Keratinocyte (primary cell): ENCODE measurements at regions not wholly inside any gene's neighbourhood (a gene's known extent, or its start where the extent isn't known, plus 50 kb on each side); places are given as distances from the start of the nearest gene placed in this dataset.

ENCODE experiments used
- DNase-seq: peaks from one replicate; pipeline ENCODE4 v3.0.0-alpha.2; 2011; ENCODE audit warnings: low read depth, missing footprints, low spot score
- FAIRE-seq: peaks from 2 replicates; lab custom pipeline; 2011; peaks lifted over from hg19 to GRCh38; lab: Jason Lieb, UNC
- H2AFZ ChIP-seq: 2 replicates; pipeline ENCODE4 v1.6.0; 2012; ENCODE audit warnings: low read length, control low read depth, inconsistent platforms; ENCODE audit not compliant: control insufficient read depth
- H3K27ac ChIP-seq: 2 replicates; pipeline ENCODE4 v1.5.1; 2011; ENCODE audit warnings: low read length; ENCODE audit not compliant: control insufficient read depth, insufficient read depth
- H3K27me3 ChIP-seq: 3 replicates; pipeline ENCODE4 v1.6.0; 2011; ENCODE audit warnings: low read length; ENCODE audit not compliant: control insufficient read depth, insufficient read depth; ENCODE audit errors: extremely low read depth
- H3K36me3 ChIP-seq, 2 experiments: 2 replicates in 1 of 2; 3 replicates in 1 of 2; pipeline ENCODE4 v1.5.1; 2011; ENCODE audit warnings: low read length in 2 of 2, mild to moderate bottlenecking in 1 of 2; ENCODE audit not compliant: control insufficient read depth in 2 of 2, insufficient read depth in 2 of 2; ENCODE audit errors: extremely low read depth in 1 of 2
- H3K4me1 ChIP-seq: 3 replicates; pipeline ENCODE4 v1.5.1; 2011; ENCODE audit warnings: low read length; ENCODE audit not compliant: control insufficient read depth, insufficient read depth; ENCODE audit errors: extremely low read depth
- H3K4me2 ChIP-seq: 3 replicates; pipeline ENCODE4 v1.6.0; 2011; ENCODE audit warnings: low read depth, low read length; ENCODE audit not compliant: control insufficient read depth, insufficient read depth; ENCODE audit errors: extremely low read depth
- H3K4me3 ChIP-seq, 3 experiments: fragments of 200-600 bp in 1 of 3; sonication (generic) in 1 of 3; 2 replicates in 2 of 3; 3 replicates in 1 of 3; pipeline ENCODE4 v1.5.1; 2011 to 2016; ENCODE audit warnings: low read length in 3 of 3, mild to moderate bottlenecking in 3 of 3, control low read depth in 2 of 3, inconsistent platforms in 1 of 3, low read depth in 1 of 3, mixed read lengths in 1 of 3, mixed run types in 1 of 3, moderate library complexity in 1 of 3; ENCODE audit not compliant: control insufficient read depth in 2 of 3, insufficient read depth in 2 of 3; ENCODE audit errors: extremely low read depth in 1 of 3
- H3K79me2 ChIP-seq: 2 replicates; pipeline ENCODE4 v1.6.0; 2012; ENCODE audit warnings: low read length; ENCODE audit not compliant: control insufficient read depth, insufficient read depth
- H3K9ac ChIP-seq: 3 replicates; pipeline ENCODE4 v1.6.0; 2011; ENCODE audit warnings: low read length; ENCODE audit not compliant: control insufficient read depth, insufficient read depth; ENCODE audit errors: extremely low read depth
- H3K9me1 ChIP-seq: 3 replicates; pipeline ENCODE4 v1.6.0; 2011; ENCODE audit warnings: low read length; ENCODE audit not compliant: control insufficient read depth, insufficient read depth; ENCODE audit errors: extremely low read depth
- H3K9me3 ChIP-seq: 2 replicates; pipeline ENCODE4 v1.5.1; 2012; ENCODE audit warnings: low read depth, low read length; ENCODE audit not compliant: control insufficient read depth
- H4K20me1 ChIP-seq: 3 replicates; pipeline ENCODE4 v1.6.0; 2011; ENCODE audit warnings: low read length; ENCODE audit not compliant: control insufficient read depth, insufficient read depth; ENCODE audit errors: extremely low read depth
- CTCF ChIP-seq, 3 experiments: IDR thresholded peaks in 1 of 3; conservative IDR thresholded peaks in 1 of 3; optimal IDR thresholded peaks in 1 of 3; 2 replicates in 2 of 3; 3 replicates in 1 of 3; pipeline versions ENCODE3 to v1.5.1; 2011; ENCODE audit warnings: low read length in 3 of 3, mild to moderate bottlenecking in 3 of 3, moderate library complexity in 2 of 3, control low read depth in 1 of 3, inconsistent platforms in 1 of 3; ENCODE audit not compliant: insufficient read depth in 2 of 3; ENCODE audit errors: extremely low read depth in 1 of 3
- EZH2 ChIP-seq: IDR thresholded peaks from one replicate; pipeline ENCODE4 v1.6.1; 2012; ENCODE audit warnings: inconsistent platforms, mild to moderate bottlenecking, low read length, moderate library complexity
- dilution Hi-C: fragments of 300-500 bp; cut with MboI; formaldehyde crosslinking; loops from one replicate; pipeline ENCODE4 v1.7.0; 2020; ENCODE audit warnings: low sequenced_read_pairs; ENCODE audit not compliant: extremely low pct_ligation_motif_present

DNA sequence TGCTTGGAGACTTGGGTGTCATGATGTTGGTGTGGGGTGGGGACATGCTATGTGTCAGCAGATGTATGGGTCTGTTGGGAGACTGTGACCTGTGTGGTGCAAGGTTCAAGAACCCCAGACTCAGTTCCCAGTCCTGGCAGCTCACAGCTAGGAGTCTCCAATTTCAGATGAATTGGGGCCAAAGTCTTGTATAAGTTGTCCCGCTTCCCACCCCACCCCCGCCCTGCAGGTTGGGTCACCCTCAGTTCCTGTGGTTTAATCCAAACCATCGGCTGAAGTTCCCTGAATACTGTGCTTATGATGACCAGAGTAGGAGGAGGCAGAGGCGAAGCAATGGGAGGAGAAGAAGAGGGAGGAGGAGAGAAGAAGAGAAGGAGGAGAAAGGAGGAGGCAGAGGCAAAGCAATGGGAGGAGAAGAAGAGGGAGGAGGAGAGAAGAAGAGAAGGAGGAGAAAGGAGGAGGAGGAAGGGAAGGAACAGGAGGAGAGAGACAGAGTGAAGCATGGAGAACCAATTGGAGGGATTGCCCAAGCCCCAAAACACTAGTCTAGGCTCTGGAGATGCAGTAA, 112.6 kb downstream of the EFNB1 start:
- Histone ChIP-seq H3K27me3 (no peaks in the 10 kb centered on the region), H2AFZ (no peak overlapping the region), H3K36me3 (no peaks in the 10 kb centered on the region), H3K9me1 (no peaks in the 10 kb centered on the region), H4K20me1 (no peaks in the 10 kb centered on the region), H3K27ac (no peak overlapping the region), H3K79me2 (no peaks in the 10 kb centered on the region), H3K4me1 (peaks cover 8% of the 10 kb centered on the region), H3K4me2 (no peak overlapping the region), H3K9ac (no peak overlapping the region), H3K4me3 (no peak overlapping the region), H3K9me3 (no peaks in the 10 kb centered on the region)
- no peak for TF ChIP-seq EZH2
- TF ChIP-seq CTCF (optimal IDR thresholded peaks at IDR 0.05 in 1 of 3, IDR thresholded peaks at IDR 0.05 in 1 of 3, conservative IDR thresholded peaks at IDR 0.05 in 1 of 3; ENCODE audit: extremely low read depth in 1 of 3, insufficient read depth in 2 of 3, low read length in 3 of 3), result no peak
- DNase-seq, result no peak
- FAIRE-seq, result no peak
- dilution Hi-C loops, result no loop called here

DNA sequence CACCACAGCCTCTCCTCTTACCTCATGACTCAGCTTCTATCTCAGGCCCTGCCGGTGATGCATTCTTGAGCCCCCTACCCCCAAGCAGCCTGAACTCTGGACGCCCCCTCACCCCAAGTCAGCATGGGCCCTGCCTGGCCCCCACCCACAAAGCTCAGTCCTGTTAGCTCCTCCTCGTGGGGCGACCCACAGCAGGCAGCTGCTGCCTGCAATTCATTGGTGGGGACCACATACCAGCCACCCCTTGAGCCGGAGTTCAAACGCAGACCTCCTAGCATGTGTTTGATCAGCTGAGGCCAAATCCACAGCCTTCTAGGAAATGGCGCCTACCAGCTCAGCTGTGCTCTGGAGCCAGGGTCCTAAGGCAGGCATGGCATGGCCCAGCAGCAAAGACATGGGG, 111.8 kb downstream of the EFNB1 start:
- no peaks in the 10 kb centered on the region for H3K36me3 ChIP-seq
- no peaks in the 10 kb centered on the region for H3K27me3 ChIP-seq
- no peak overlapping the region for H3K27ac ChIP-seq
- no peak for FAIRE-seq
- H2AFZ ChIP-seq, result no peak overlapping the region
- H3K9ac ChIP-seq, result no peak overlapping the region
- H3K9me1 ChIP-seq, result no peaks in the 10 kb centered on the region
- no peak overlapping the region for H3K4me2 ChIP-seq
- no peaks in the 10 kb centered on the region for H3K79me2 ChIP-seq
- H3K9me3 ChIP-seq, result no peaks in the 10 kb centered on the region
- TF ChIP-seq EZH2, result no peak
- no peak for TF ChIP-seq CTCF (optimal IDR thresholded peaks at IDR 0.05 in 1 of 3, IDR thresholded peaks at IDR 0.05 in 1 of 3, conservative IDR thresholded peaks at IDR 0.05 in 1 of 3; ENCODE audit: extremely low read depth in 1 of 3, insufficient read depth in 2 of 3, low read length in 3 of 3)
- peaks cover 17% of the 10 kb centered on the region for H3K4me1 ChIP-seq
- H4K20me1 ChIP-seq, result no peaks in the 10 kb centered on the region
- H3K4me3 ChIP-seq, result no peak overlapping the region
- DNase-seq, result no peak
- dilution Hi-C loops, result no loop called here
